ENCODE measurements at regions not wholly inside any gene's neighbourhood (a gene's known extent, or its start where the extent isn't known, plus 50 kb on each side); places are given as distances from the start of the nearest gene placed in this dataset.
"Not testable (repeated sequence)": the region's sequence is repeated elsewhere in the genome, so short reads cannot be mapped to it uniquely, and the experiment has no call there.

DNA sequence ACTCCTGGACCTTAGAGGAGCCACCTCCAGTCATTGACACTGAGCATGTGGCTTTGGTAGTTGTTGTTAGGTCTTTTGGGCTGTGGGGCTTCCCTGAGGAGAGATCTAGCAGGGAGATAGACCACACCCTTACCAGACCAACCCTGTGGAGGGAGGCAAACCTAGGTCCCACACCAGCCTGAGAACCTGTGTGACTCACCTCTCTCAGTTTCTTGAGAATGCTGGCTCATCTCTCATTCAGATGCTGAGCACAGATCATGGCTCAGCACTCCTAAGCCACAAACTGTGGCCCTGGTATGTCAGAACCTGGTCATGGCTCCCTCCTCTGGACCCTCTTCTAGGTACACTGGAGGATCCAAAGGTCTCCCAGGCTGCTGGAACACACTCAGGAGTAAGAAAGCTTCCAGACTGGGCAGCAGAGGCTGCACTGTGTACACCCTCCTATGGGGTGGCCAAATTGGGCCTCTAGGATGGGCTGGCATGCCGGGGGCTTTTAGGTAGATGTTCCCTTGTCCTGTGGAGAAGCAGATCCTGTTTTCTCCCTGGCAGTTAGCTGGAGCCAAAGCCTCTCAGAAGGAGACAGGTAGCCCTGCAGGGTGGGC is 1294.5 kb downstream of the KHDRBS2 start:
- Mint-ChIP-seq H3K36me3 (peaks cover 0 to 9% (median 0%) of the 10 kb centered on the region in 3 donors), H3K9me3 (peaks cover 8 to 42% (median 24%) of the 10 kb centered on the region in 9 donors), H3K27ac (no peak overlapping the region), H3K4me1 (no peaks in the 10 kb centered on the region), H3K4me3 (no peak overlapping the region), H3K27me3 (no peaks in the 10 kb centered on the region)
- POLR2A ChIA-PET: no interaction called here
- ATAC-seq (no peak), DNase-seq (no peak)

DNA sequence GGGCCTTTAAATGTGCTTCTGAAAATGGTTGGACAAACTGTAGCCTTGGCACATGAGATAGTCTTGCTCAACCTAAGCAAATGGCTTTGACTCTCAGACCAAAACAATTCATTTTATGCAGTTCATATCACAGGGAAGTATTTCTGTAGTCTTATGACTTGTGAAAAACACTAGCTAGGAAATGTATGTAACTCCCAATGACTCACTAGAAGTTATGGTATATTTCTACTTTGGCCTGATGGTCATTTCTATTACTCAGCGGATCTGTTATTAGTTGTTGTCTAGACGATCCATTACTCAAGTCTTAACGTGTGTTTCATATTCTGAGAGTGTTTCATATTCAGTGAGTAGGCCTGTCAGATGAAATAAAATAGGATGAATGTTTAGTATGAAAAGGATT is 1333.5 kb downstream of the KHDRBS2 start:
- H3K27me3 Mint-ChIP-seq: no peaks in the 10 kb centered on the region

DNA sequence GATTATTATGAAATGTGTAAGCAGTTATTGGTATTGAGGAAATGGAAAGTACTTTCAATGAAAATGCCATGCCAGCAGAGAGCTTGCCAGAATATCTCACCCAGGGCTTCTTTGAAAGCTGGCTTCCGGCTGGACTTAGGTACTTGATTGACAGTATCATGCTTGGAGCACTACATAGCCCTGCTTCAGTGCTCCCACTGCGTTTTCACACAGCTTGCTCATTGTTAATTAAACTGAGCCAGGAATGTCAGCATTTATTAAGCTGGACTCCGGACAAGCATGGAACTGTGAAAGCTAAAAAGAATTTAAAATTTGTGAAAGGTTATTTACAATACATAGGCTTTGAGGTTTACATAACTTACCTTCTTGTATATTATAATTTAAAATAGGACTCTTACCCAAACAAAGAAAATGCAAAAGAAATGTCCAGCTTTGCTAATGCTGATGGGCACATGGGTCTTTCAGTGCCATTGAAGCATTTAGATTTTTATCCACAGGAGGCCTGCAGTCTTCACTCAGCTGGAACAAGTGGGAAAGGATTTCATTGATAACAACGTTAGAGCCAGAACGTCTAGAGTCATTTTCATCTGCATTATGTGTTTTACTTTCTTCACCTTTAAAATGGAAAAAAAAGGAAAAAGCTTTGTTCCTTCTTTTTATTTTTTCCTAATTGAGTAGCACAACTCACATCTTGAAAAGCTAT is 1335.7 kb downstream of the KHDRBS2 start:
- ATAC-seq, H3K4me3 Mint-ChIP-seq, H3K27ac Mint-ChIP-seq, DNase-seq, H3K36me3 Mint-ChIP-seq, H3K4me1 Mint-ChIP-seq, POLR2A ChIA-PET, H3K27me3 Mint-ChIP-seq: not testable (repeated sequence)
- peaks cover 0 to 19% (median 9%) of the 10 kb centered on the region in 9 donors for H3K9me3 Mint-ChIP-seq

More for the DNA sequence above, 1333.5 kb downstream of the KHDRBS2 start:
- H3K36me3 Mint-ChIP-seq: peaks cover 0 to 4% (median 0%) of the 10 kb centered on the region in 3 donors
- DNase-seq (no peak), ATAC-seq (no peak)
- no peak overlapping the region for H3K27ac Mint-ChIP-seq
- H3K4me3 Mint-ChIP-seq: no peak overlapping the region
- no peaks in the 10 kb centered on the region for H3K4me1 Mint-ChIP-seq
- POLR2A ChIA-PET: no interaction called here
- H3K9me3 Mint-ChIP-seq: peaks cover 0 to 22% (median 9%) of the 10 kb centered on the region in 9 donors

- H3K4me1 Mint-ChIP-seq, ATAC-seq, H3K4me3 Mint-ChIP-seq, H3K36me3 Mint-ChIP-seq, DNase-seq, H3K27me3 Mint-ChIP-seq, H3K27ac Mint-ChIP-seq, POLR2A ChIA-PET: not testable (repeated sequence)
- H3K9me3 Mint-ChIP-seq: peaks cover 0 to 17% (median 9%) of the 10 kb centered on the region in 9 donors
Observed at GRCh38 chr6:60947416-60947815, 1338.6 kb downstream of the KHDRBS2 start.

GRCh38 chr6:60944803-60945202 is 1341.2 kb downstream of the KHDRBS2 start:
- H3K9me3 Mint-ChIP-seq: peaks cover 0 to 14% (median 7%) of the 10 kb centered on the region in 9 donors
- H3K27me3 Mint-ChIP-seq, H3K27ac Mint-ChIP-seq, H3K4me3 Mint-ChIP-seq, H3K36me3 Mint-ChIP-seq, H3K4me1 Mint-ChIP-seq, DNase-seq, ATAC-seq, POLR2A ChIA-PET: not testable (repeated sequence)

- H3K27me3 Mint-ChIP-seq, H3K4me1 Mint-ChIP-seq, H3K9me3 Mint-ChIP-seq, H3K27ac Mint-ChIP-seq, H3K4me3 Mint-ChIP-seq, H3K36me3 Mint-ChIP-seq, ATAC-seq, DNase-seq, POLR2A ChIA-PET: not testable (repeated sequence)
Observed at GRCh38 chr6:60935970-60936369, 1350.1 kb downstream of the KHDRBS2 start.

DNA sequence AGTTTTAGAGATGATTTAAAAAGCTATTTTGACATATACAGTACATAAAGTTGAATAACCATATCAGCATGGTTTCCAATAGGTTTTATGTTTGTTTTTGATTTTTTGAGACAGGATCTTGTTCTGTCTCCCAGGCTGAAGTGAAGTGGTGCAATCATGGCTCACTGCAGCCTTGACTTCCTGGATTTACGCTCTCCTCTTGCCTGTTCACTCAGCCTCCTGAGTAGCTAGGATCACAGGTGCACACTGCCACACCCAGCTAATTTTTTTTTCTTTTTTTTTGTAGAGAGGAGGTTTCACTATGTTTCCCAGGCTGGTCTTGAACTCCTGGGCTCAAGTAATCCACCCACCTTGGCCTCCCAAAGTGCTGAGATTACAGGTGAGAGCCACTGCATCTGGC is 1366.4 kb downstream of the KHDRBS2 start:
- H3K27ac Mint-ChIP-seq, H3K27me3 Mint-ChIP-seq, ATAC-seq, POLR2A ChIA-PET, H3K4me1 Mint-ChIP-seq, DNase-seq, H3K4me3 Mint-ChIP-seq, H3K36me3 Mint-ChIP-seq: not testable (repeated sequence)
- H3K9me3 Mint-ChIP-seq: peaks cover 0 to 12% (median 7%) of the 10 kb centered on the region in 9 donors

- H3K4me1 Mint-ChIP-seq, H3K27ac Mint-ChIP-seq, ATAC-seq, H3K4me3 Mint-ChIP-seq, H3K36me3 Mint-ChIP-seq, H3K27me3 Mint-ChIP-seq, DNase-seq, POLR2A ChIA-PET: not testable (repeated sequence)
- H3K9me3 Mint-ChIP-seq: peaks cover 10 to 40% (median 17%) of the 10 kb centered on the region in 9 donors
Observed at GRCh38 chr6:60903860-60904259, 1382.2 kb downstream of the KHDRBS2 start.

DNA sequence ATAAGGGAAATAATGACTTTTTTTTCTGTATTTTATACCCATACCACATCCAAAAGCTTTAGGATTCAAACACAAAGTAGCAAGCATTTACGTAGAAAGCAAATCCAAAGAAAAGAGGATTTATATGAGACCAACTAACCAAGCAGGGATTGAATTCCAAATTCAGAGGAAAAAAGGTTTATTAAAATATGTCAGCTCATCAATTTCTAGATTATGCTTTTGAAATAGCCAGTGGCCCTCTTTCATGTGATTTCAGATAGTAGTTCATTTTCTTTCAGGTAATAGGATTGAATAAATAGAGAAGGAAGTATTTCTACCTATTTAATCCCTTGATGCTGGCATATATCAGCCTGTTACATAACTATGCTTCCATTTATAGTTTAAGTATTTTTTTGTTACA is 1392.7 kb downstream of the KHDRBS2 start:
- H3K27me3 Mint-ChIP-seq, H3K36me3 Mint-ChIP-seq, H3K4me3 Mint-ChIP-seq, H3K27ac Mint-ChIP-seq, POLR2A ChIA-PET, DNase-seq, H3K4me1 Mint-ChIP-seq, ATAC-seq: not testable (repeated sequence)
- H3K9me3 Mint-ChIP-seq: peaks cover 2 to 33% (median 13%) of the 10 kb centered on the region in 9 donors

DNA sequence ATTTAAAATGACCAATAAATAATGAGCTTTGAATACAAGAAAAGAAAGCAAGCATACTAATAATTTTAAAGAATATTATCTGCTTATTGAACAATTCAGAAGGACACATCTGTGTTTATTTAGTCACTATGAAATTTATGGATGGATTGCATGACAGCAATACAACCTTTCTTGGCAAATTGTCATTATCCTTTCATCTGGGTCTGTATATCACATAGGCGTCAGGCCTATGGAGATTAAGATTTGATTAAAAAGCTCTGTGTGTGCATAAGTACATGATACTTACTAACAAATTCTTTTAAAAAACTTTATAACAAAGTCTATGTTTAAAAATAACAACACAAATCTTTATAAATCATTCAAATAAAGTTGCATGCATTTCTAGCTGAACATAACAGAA is 1394.4 kb downstream of the KHDRBS2 start:
- Mint-ChIP-seq H3K27ac (no peak overlapping the region), H3K36me3 (no peaks in the 10 kb centered on the region), H3K4me3 (no peak overlapping the region), H3K9me3 (peaks cover 4 to 31% (median 14%) of the 10 kb centered on the region in 9 donors), H3K27me3 (no peaks in the 10 kb centered on the region), H3K4me1 (no peaks in the 10 kb centered on the region)
- POLR2A ChIA-PET: no interaction called here
- no peak for ATAC-seq
- no peak for DNase-seq

GRCh38 chr6:60877396-60877795 is 1408.6 kb downstream of the KHDRBS2 start:
- POLR2A ChIA-PET, DNase-seq, H3K27ac Mint-ChIP-seq, H3K27me3 Mint-ChIP-seq, H3K4me1 Mint-ChIP-seq, H3K36me3 Mint-ChIP-seq, H3K4me3 Mint-ChIP-seq, ATAC-seq: not testable (repeated sequence)
- H3K9me3 Mint-ChIP-seq: peaks cover 0 to 12% (median 4%) of the 10 kb centered on the region in 9 donors

GRCh38 chr6:60870779-60871178 is 1415.2 kb downstream of the KHDRBS2 start:
- H3K9me3 Mint-ChIP-seq: peaks cover 0 to 21% (median 16%) of the 10 kb centered on the region in 9 donors
- ATAC-seq, DNase-seq, H3K27ac Mint-ChIP-seq, H3K27me3 Mint-ChIP-seq, H3K4me3 Mint-ChIP-seq, H3K4me1 Mint-ChIP-seq, H3K36me3 Mint-ChIP-seq, POLR2A ChIA-PET: not testable (repeated sequence)

DNA sequence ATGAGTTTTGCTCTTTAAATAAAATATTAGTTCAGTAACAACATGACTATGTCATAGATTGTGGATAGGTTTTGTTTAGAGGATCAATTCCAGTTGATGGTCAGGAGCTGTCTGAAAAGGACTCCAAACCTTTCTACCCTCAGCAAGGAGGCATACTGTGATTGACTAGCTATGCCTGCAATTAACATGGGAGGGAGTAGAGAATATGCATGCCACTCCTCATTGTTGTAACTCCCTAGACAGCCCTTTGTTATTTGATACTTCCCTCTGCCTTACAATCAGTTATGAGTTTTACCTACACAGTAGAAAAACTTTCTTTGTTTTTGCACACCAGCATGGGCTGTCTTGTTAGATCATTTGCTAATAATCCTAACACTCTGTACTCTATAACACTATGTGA is 1418.5 kb downstream of the KHDRBS2 start:
- POLR2A ChIA-PET: no interaction called here
- H3K9me3 Mint-ChIP-seq: peaks cover 0 to 32% (median 12%) of the 10 kb centered on the region in 9 donors
- H3K4me3 Mint-ChIP-seq: no peak overlapping the region
- no peaks in the 10 kb centered on the region for H3K36me3 Mint-ChIP-seq
- DNase-seq (no peak), ATAC-seq (no peak)
- H3K27ac Mint-ChIP-seq: no peak overlapping the region
- no peaks in the 10 kb centered on the region for H3K27me3 Mint-ChIP-seq
- no peaks in the 10 kb centered on the region for H3K4me1 Mint-ChIP-seq

Data from naive thymus-derived CD8-positive, alpha-beta T cell (primary cell).